Activated CD8-positive, alpha-beta T cell treated with anti-CD3 and anti-CD28 coated beads, Interleukin-2, amount 10 ng/mL, durations not matched to agents 7 days and 5 days (primary cell): ENCODE measurements at regions not wholly inside any gene's neighbourhood (a gene's known extent, or its start where the extent isn't known, plus 50 kb on each side); places are given as distances from the start of the nearest gene placed in this dataset.
A peak's percentile ranks its signal among the peaks of the same experiment; 100 is the strongest.

Experiments used
- ATAC-seq: fragments of 150-1000 bp; cut with Tn5 transposase; one replicate; pipeline ENCODE4 v1.10.0; 2021; ENCODE audit warnings: moderate library complexity
- CTCF ChIA-PET: fragments of 350-600 bp; sonication (Branson Sonifier 250); formaldehyde crosslinking; loops from one replicate; lab custom pipeline; 2021; ENCODE audit warnings: antibody characterized with exemption; lab: Charles Lee
- POLR2A ChIA-PET: fragments of 350-600 bp; sonication (Branson Sonifier 250); formaldehyde crosslinking; loops from one replicate; lab custom pipeline; 2021; ENCODE audit warnings: antibody characterized with exemption; lab: Charles Lee
- DNase-seq: peaks from one replicate; pipeline ENCODE4 v3.0.0-alpha.2; 2020
- H3K27ac Mint-ChIP-seq: one replicate; pipeline ENCODE4 v1.8.0; 2021; ENCODE audit warnings: mild to moderate bottlenecking, mixed read lengths
- H3K27me3 Mint-ChIP-seq: one replicate; pipeline ENCODE4 v1.8.0; 2021; ENCODE audit warnings: low read depth, mixed read lengths
- H3K36me3 Mint-ChIP-seq: one replicate; pipeline ENCODE4 v1.8.0; 2021; ENCODE audit warnings: low read depth, mixed read lengths
- H3K4me1 Mint-ChIP-seq: one replicate; pipeline ENCODE4 v1.8.0; 2021; ENCODE audit warnings: low read depth, mixed read lengths
- H3K4me3 Mint-ChIP-seq: one replicate; pipeline ENCODE4 v1.8.0; 2021; ENCODE audit warnings: mild to moderate bottlenecking, mixed read lengths
- H3K9me3 Mint-ChIP-seq: one replicate; pipeline ENCODE4 v1.8.0; 2022; ENCODE audit warnings: mixed read lengths; ENCODE audit not compliant: insufficient read depth

- H3K27me3 Mint-ChIP-seq: peaks cover 6% of the 10 kb centered on the region
- POLR2A ChIA-PET: no interaction called here
- no peaks in the 10 kb centered on the region for H3K4me1 Mint-ChIP-seq
Observed at GRCh38 chr1:58331156-58331555, 215.4 kb downstream of the OMA1 start.

GRCh38 chr1:58325866-58326265 lies 220.7 kb downstream of the OMA1 start:
- POLR2A ChIA-PET: no interaction called here
- Mint-ChIP-seq H3K36me3 (no peaks in the 10 kb centered on the region), H3K27ac (no peak overlapping the region), H3K4me1 (peaks cover 8% of the 10 kb centered on the region), H3K27me3 (peaks cover under 1% of the 10 kb centered on the region), H3K4me3 (no peak overlapping the region), H3K9me3 (no peaks in the 10 kb centered on the region)
- no peak for ATAC-seq
- no peak for DNase-seq
- CTCF ChIA-PET: no interaction called here

More at GRCh38 chr1:58331156-58331555, 215.4 kb downstream of the OMA1 start:
- Mint-ChIP-seq H3K27ac (no peak overlapping the region), H3K9me3 (no peaks in the 10 kb centered on the region), H3K4me3 (no peak overlapping the region), H3K36me3 (no peaks in the 10 kb centered on the region)
- ATAC-seq: no peak
- DNase-seq: no peak
- CTCF ChIA-PET: no interaction called here

- POLR2A ChIA-PET: no interaction called here
- no peaks in the 10 kb centered on the region for H3K9me3 Mint-ChIP-seq
- peak; percentile 24 for DNase-seq
Observed at GRCh38 chr1:58324558-58324957, 222.0 kb downstream of the OMA1 start.

GRCh38 chr1:58318157-58319005 lies 228.1 kb downstream of the OMA1 start:
- ChIA-PET CTCF (no interaction called here), POLR2A (no interaction called here)

More at GRCh38 chr1:58324558-58324957, 222.0 kb downstream of the OMA1 start:
- H3K4me1 Mint-ChIP-seq: peaks cover 8% of the 10 kb centered on the region
- ATAC-seq: peak; percentile 53
- no peaks in the 10 kb centered on the region for H3K27me3 Mint-ChIP-seq
- CTCF ChIA-PET: no interaction called here
- no peak overlapping the region for H3K4me3 Mint-ChIP-seq
- no peaks in the 10 kb centered on the region for H3K36me3 Mint-ChIP-seq
- H3K27ac Mint-ChIP-seq: no peak overlapping the region

GRCh38 chr1:58317694-58318093 lies 228.8 kb downstream of the OMA1 start:
- Mint-ChIP-seq H3K36me3 (no peaks in the 10 kb centered on the region), H3K9me3 (no peaks in the 10 kb centered on the region), H3K27me3 (no peaks in the 10 kb centered on the region), H3K27ac (no peak overlapping the region), H3K4me3 (no peak overlapping the region), H3K4me1 (no peaks in the 10 kb centered on the region)
- ChIA-PET CTCF (no interaction called here), POLR2A (no interaction called here)
- no peak for DNase-seq
- no peak for ATAC-seq

More at GRCh38 chr1:58318157-58319005, 228.1 kb downstream of the OMA1 start:
- DNase-seq: no peak
- no peak for ATAC-seq
- H3K9me3 Mint-ChIP-seq: no peaks in the 10 kb centered on the region
- no peaks in the 10 kb centered on the region for H3K4me1 Mint-ChIP-seq
- H3K27me3 Mint-ChIP-seq: no peaks in the 10 kb centered on the region
- H3K4me3 Mint-ChIP-seq: no peak overlapping the region
- H3K36me3 Mint-ChIP-seq: no peaks in the 10 kb centered on the region
- H3K27ac Mint-ChIP-seq: no peak overlapping the region

GRCh38 chr1:58317086-58317485 lies 229.4 kb downstream of the OMA1 start:
- H3K4me1 Mint-ChIP-seq: no peaks in the 10 kb centered on the region
- H3K27ac Mint-ChIP-seq: no peak overlapping the region
- no peak for DNase-seq
- H3K4me3 Mint-ChIP-seq: no peak overlapping the region
- H3K36me3 Mint-ChIP-seq: no peaks in the 10 kb centered on the region
- no peaks in the 10 kb centered on the region for H3K9me3 Mint-ChIP-seq
- H3K27me3 Mint-ChIP-seq: no peaks in the 10 kb centered on the region
- ChIA-PET POLR2A (interaction anchor here (0.5 kb wide), 1 partner anchor 31 kb away, joined by 4 read pairs; no protein-coding TSS in a partner anchor), CTCF (no interaction called here)
- ATAC-seq: no peak

GRCh38 chr1:58316141-58316540 lies 230.4 kb downstream of the OMA1 start:
- ChIA-PET CTCF (no interaction called here), POLR2A (no interaction called here)
- Mint-ChIP-seq H3K4me3 (no peak overlapping the region), H3K27ac (no peak overlapping the region), H3K27me3 (no peaks in the 10 kb centered on the region), H3K36me3 (no peaks in the 10 kb centered on the region), H3K9me3 (no peaks in the 10 kb centered on the region), H3K4me1 (no peaks in the 10 kb centered on the region)
- ATAC-seq (no peak), DNase-seq (no peak)

- DNase-seq: no peak
- Mint-ChIP-seq H3K36me3 (no peaks in the 10 kb centered on the region), H3K4me1 (no peaks in the 10 kb centered on the region), H3K9me3 (no peaks in the 10 kb centered on the region), H3K4me3 (no peak overlapping the region), H3K27ac (no peak overlapping the region), H3K27me3 (no peaks in the 10 kb centered on the region)
- ATAC-seq: no peak
- CTCF ChIA-PET: no interaction called here
- POLR2A ChIA-PET: no interaction called here
Observed at GRCh38 chr1:58312971-58313563, 233.5 kb downstream of the OMA1 start.

- POLR2A ChIA-PET: no interaction called here
- Mint-ChIP-seq H3K9me3 (no peaks in the 10 kb centered on the region), H3K27ac (no peak overlapping the region), H3K4me1 (no peaks in the 10 kb centered on the region), H3K4me3 (no peak overlapping the region), H3K36me3 (no peaks in the 10 kb centered on the region), H3K27me3 (no peaks in the 10 kb centered on the region)
- DNase-seq: no peak
- ATAC-seq: no peak
- CTCF ChIA-PET: no interaction called here
Observed at GRCh38 chr1:58312461-58312860, 234.1 kb downstream of the OMA1 start.

- no peak overlapping the region for H3K4me3 Mint-ChIP-seq
- H3K27me3 Mint-ChIP-seq: no peaks in the 10 kb centered on the region
- H3K4me1 Mint-ChIP-seq: no peaks in the 10 kb centered on the region
- no peaks in the 10 kb centered on the region for H3K36me3 Mint-ChIP-seq
- no peak for ATAC-seq
- no peak for DNase-seq
- H3K27ac Mint-ChIP-seq: no peak overlapping the region
- ChIA-PET CTCF (no interaction called here), POLR2A (no interaction called here)
- H3K9me3 Mint-ChIP-seq: no peaks in the 10 kb centered on the region
Observed at GRCh38 chr1:58310881-58311280, 235.6 kb downstream of the OMA1 start.

GRCh38 chr1:58310469-58310868 lies 236.1 kb downstream of the OMA1 start:
- DNase-seq (no peak), ATAC-seq (no peak)
- H3K4me1 Mint-ChIP-seq: no peaks in the 10 kb centered on the region
- H3K27me3 Mint-ChIP-seq: no peaks in the 10 kb centered on the region
- ChIA-PET POLR2A (no interaction called here), CTCF (no interaction called here)
- no peak overlapping the region for H3K27ac Mint-ChIP-seq
- H3K4me3 Mint-ChIP-seq: no peak overlapping the region
- H3K9me3 Mint-ChIP-seq: no peaks in the 10 kb centered on the region
- no peaks in the 10 kb centered on the region for H3K36me3 Mint-ChIP-seq

GRCh38 chr1:58308206-58308605 lies 238.3 kb downstream of the OMA1 start:
- Mint-ChIP-seq H3K27me3 (no peaks in the 10 kb centered on the region), H3K36me3 (no peaks in the 10 kb centered on the region)

More at GRCh38 chr1:58308206-58308605, 238.3 kb downstream of the OMA1 start:
- DNase-seq (no peak), ATAC-seq (no peak)
- CTCF ChIA-PET: no interaction called here
- Mint-ChIP-seq H3K4me3 (no peak overlapping the region), H3K9me3 (no peaks in the 10 kb centered on the region), H3K27ac (no peak overlapping the region), H3K4me1 (no peaks in the 10 kb centered on the region)
- POLR2A ChIA-PET: no interaction called here
